ENCODE measurements at regions not wholly inside any gene's neighbourhood (a gene's known extent, or its start where the extent isn't known, plus 50 kb on each side); places are given as distances from the start of the nearest gene placed in this dataset.
"Not testable (repeated sequence)": the region's sequence is repeated elsewhere in the genome, so short reads cannot be mapped to it uniquely, and the experiment has no call there.

- no peak for DNase-seq
Measured at GRCh38 chr13:79645569-79645968, 164.6 kb downstream of the NDFIP2 start.

- DNase-seq, result no peak
Measured at GRCh38 chr13:79642596-79642995, 161.6 kb downstream of the NDFIP2 start.

GRCh38 chr13:79637133-79637763 is 156.3 kb downstream of the NDFIP2 start:
- DNase-seq, result no peak

GRCh38 chr13:79631051-79631659 is 150.2 kb downstream of the NDFIP2 start:
- no peak for DNase-seq

GRCh38 chr13:79628463-79628862 is 147.5 kb downstream of the NDFIP2 start:
- no peak for DNase-seq

GRCh38 chr13:79626924-79627323 is 146.0 kb downstream of the NDFIP2 start:
- DNase-seq, result no peak

GRCh38 chr13:79625517-79625916 is 144.6 kb downstream of the NDFIP2 start:
- DNase-seq, result no peak

- no peak for DNase-seq
Measured at GRCh38 chr13:79621902-79622301, 140.9 kb downstream of the NDFIP2 start.

GRCh38 chr13:79621449-79621848 is 140.5 kb downstream of the NDFIP2 start:
- DNase-seq, result no peak

- no peak for DNase-seq
Measured at GRCh38 chr13:79614250-79614918, 133.4 kb downstream of the NDFIP2 start.

GRCh38 chr13:79612604-79613003 is 131.6 kb downstream of the NDFIP2 start:
- no peak for DNase-seq

GRCh38 chr13:79607895-79608294 is 126.9 kb downstream of the NDFIP2 start:
- DNase-seq, result not testable (repeated sequence)
